HG03280 (cell line): ENCODE measurements at regions not wholly inside any gene's neighbourhood (a gene's known extent, or its start where the extent isn't known, plus 50 kb on each side); places are given as distances from the start of the nearest gene placed in this dataset.

Experiments used
- ATAC-seq: cut with Tn5 transposase; IDR thresholded peaks from one replicate; pipeline ENCODE4 v1.9.1; 2021; ENCODE audit warnings: mild to moderate bottlenecking, moderate library complexity; ENCODE audit not compliant: unreplicated experiment

GRCh38 chr14:98445718-98446117 is 826.3 kb downstream of the BCL11B start:
- ATAC-seq, result no peak

GRCh38 chr14:98446508-98446907 is 825.5 kb downstream of the BCL11B start:
- no peak for ATAC-seq

DNA sequence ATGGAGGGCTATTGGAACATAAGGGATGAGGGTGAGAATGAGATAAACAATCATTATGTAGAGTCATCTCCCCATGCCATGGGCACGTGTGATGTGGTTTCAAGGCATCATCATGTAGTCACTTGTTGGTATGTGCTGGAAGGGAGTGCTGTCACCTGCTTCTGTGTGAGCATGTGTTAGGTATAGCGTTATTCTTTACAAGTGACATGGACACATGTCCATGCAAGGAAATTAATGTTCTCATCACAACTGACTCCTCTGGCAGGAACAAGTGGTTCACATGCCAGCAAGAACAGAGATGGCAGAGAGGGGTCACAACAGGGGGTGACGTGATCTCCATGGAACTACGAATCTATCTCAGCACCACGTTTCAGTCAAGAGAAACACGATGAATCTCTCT is 815.8 kb downstream of the BCL11B start:
- no peak for ATAC-seq

DNA sequence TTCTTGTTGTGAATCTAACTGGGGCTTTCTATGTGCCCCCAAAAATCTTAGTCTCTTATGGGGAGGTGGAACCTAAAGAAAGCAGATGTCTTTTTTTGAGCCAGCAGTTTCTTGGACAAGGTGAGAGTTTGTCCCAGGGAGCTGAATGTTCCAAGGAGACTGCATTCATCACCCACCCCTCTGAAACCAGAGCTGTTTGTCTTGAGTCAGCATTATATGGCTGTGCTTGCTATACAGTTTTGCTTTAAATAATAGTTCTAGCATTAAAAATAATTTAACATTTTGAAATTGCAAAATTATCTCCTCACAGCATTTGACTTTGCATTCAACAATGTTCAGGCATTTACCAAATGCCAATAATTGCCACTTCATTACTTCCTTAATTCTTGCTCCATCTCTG is 813.3 kb downstream of the BCL11B start:
- no peak for ATAC-seq

- no peak for ATAC-seq
These were observed 809.1 kb downstream of the BCL11B start for GRCh38 chr14:98462908-98463307.

- ATAC-seq, result no peak
These were observed 805.2 kb downstream of the BCL11B start for GRCh38 chr14:98466807-98467206.

DNA sequence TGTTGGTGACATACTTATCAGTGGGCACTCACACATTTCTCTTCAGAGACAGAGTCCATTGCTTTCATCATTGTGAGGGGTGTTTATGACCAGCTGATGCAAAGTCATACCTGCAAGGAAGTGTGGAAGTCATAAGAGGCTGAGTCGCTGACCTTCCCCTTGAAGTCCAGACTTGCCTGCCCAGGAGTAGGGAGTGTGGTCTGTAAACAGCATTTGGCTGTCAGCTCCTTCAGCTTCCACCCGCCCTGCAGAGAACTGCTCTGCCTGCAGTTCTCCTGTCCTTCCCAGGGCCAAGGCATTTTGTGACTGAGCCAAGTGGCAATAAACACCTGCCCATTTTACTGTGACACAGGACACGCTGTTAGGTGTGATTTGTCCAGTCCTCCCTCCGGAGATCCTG is 801.3 kb downstream of the BCL11B start:
- no peak for ATAC-seq

- ATAC-seq, result no peak
These were observed 797.1 kb downstream of the BCL11B start for GRCh38 chr14:98474900-98475299.

GRCh38 chr14:98477935-98478334 is 794.1 kb downstream of the BCL11B start:
- ATAC-seq, result no peak

DNA sequence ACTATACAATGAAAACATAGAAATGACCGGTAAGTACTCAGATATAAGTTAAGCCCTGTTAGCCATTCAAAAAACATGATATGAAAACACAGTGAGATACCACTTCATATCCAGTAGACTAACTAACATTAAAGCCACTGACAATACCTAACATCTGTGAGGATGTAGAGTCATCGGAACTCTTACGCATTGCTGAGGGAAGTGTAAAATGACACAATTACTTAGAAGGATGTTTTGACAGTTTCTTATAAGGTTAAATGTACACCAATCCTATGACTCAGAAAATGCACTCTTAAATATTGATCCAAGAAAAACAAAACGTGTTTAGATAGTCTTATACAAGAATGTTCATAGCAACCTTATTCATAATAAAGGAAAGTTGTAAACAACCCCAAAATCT is 782.9 kb downstream of the BCL11B start:
- no peak for ATAC-seq

GRCh38 chr14:98494582-98494981 is 777.4 kb downstream of the BCL11B start:
- no peak for ATAC-seq

DNA sequence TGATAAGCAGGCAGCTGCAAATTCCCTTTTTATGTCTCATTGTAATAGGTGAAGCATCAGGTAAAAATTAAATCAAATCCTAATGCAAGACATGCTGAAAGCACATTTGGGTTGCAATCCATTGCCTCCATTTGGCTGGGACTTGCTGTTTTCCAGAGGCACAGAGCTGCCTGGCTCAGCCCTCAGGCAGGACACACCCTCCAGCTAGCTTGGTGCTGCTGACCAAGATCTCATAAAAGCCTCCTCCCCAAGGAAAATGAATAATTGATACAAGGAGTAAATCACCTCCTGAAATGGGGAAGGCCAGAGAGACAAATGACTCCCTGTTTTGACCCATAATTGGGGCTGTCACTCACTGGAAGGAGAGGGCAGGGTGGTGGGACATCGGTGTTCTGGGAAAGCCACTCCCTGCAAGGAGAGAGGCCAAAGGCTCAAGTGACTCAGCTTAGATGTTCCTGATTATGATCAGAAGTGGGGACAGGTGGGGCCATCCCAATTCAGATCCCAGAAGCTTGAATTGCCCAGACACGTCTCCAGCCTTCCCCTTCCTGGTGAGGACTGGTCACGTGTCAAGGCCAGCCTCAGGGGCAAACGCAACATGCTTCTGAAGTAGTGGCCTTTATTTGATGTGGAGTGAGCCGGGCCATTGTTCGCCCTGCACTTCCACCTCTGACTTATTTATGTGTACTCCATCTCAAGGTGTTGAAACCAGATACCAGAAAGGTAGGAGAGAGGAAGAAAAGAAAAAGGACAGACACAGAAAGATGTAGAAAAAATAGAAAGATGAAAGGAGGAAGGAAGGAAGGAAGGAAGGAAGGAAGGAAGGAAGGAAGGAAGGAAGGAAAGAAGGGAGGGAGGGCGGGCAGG is 773.7 kb downstream of the BCL11B start:
- no peak for ATAC-seq

DNA sequence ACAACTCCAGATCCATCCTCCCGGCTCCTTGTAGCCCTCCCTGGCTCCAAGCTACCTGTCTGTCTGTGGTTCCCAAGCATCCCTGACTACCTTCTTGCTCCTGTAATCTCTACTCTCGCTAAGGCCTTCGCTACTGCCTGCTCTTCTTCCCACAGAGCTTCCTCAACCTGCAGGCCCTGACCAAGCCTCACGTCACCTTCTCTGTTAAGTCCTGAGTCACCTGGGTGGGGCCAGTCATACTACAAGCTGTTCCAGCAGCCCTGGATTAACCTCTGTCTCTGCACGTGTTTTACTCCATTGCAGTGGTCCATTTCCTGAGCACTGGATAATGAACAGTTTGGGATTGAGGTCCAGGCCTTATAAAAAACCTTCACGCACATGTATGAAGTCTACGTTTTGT is 770.7 kb downstream of the BCL11B start:
- no peak for ATAC-seq

DNA sequence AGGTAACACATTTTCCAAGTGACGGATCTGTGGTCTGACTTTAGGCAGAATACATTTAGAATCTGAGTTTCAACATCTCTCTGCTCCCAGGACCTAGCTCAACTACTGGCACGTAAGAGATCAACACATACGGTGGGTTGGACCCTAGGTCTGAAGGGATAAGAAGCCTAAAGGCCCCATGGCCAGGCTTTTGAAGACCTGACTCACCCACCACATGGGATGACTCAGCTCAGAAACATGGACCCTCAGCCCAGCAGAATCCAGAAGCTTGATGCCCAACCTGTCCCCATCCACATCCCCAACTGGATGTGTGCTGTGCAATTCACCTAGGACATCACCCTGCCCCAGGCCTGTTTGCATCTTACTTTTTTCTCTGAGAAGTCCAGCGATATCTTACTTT is 770.2 kb downstream of the BCL11B start:
- no peak for ATAC-seq

GRCh38 chr14:98503086-98503815 is 768.7 kb downstream of the BCL11B start:
- no peak for ATAC-seq

- no peak for ATAC-seq
These were observed 764.7 kb downstream of the BCL11B start for GRCh38 chr14:98507264-98507663.

GRCh38 chr14:98510392-98510791 is 761.6 kb downstream of the BCL11B start:
- ATAC-seq, result no peak

GRCh38 chr14:98512501-98513251 is 759.3 kb downstream of the BCL11B start:
- no peak for ATAC-seq

DNA sequence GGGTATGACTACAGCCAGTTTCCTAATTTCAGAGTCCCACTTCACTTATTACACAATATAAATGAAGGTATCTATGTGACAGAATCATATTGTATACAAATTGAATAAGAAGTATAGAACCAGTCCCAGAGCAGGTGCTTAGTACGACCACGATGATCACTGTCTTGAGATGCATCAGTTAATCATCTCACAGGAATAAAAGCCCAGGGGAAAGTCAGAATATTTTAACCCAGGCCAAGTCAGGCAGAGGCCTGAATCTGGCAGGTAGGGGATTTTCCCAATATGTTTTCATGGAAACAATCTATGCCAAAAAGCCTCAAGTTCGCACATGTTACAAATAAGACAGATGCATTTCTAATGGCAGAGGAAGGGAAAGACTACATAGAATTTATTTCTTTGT is 758.4 kb downstream of the BCL11B start:
- ATAC-seq, result no peak

- no peak for ATAC-seq
These were observed 758.0 kb downstream of the BCL11B start for GRCh38 chr14:98514016-98514415.

DNA sequence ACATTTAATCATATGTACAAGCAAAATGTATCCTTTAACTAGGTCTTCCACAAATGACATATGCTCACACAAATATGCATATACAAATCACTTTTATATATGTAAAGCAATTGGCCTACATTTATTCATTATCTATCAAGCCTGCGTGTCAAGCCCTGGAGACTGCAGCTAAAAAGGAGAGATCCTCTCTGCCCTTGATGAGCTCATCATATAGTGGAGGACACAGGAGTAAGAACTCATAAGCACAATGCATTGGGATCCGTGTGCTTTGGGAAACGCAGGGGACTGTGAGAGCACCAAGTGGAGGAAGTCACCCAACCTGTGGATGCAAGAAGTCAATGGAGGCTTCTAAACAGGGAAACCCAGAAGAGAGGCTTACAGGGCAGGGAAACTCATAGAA is 735.7 kb downstream of the BCL11B start:
- no peak for ATAC-seq

DNA sequence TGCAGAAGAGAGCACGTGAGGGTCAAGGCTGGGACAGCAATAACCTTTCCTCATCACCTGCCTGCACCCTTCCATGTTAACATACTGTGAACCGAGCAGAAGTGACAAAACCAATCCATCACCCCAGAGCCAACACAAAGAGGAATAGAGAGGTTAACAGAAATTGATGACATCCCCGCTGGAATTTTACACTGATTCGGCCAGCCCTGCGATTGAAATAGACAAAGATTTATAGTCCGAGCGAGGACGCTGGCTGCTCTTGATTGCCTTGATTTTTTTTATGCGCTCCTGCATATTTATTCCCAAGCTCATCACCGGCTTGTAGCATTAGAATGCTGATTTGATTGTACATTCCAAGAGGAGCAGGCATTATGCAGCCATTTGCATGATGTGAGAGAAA is 729.7 kb downstream of the BCL11B start:
- ATAC-seq, result no peak
